HepG2 (cell line): ENCODE measurements at regions not wholly inside any gene's neighbourhood (a gene's known extent, or its start where the extent isn't known, plus 50 kb on each side); places are given as distances from the start of the nearest gene placed in this dataset.

Source experiments
- ATAC-seq: fragments of 200-7000 bp; cut with Tn5 transposase; 3 replicates; pipeline ENCODE4 v1.9.1; 2020; ENCODE audit warnings: mild to moderate bottlenecking, moderate library complexity
- BruUV-seq: library from RNA; stranded (reverse); fragments of 400-500 nt; replicated peaks from 2 replicates; lab custom pipeline; 2021; lab: Mats Ljungman, UMichigan
- CTCF ChIA-PET: fragments of 300-600 bp; formaldehyde crosslinking; extraction: SDS; loops from one replicate; lab custom pipeline; 2021; ENCODE audit warnings: low total read pairs, inconsistent platforms, low intra/inter-chr PET ratio; lab: Yijun Ruan, JAX
- POLR2A ChIA-PET: fragments of 350-600 bp; sonication (Branson Sonifier 250); formaldehyde crosslinking; loops from one replicate; lab custom pipeline; 2020; ENCODE audit warnings: antibody characterized with exemption, inconsistent platforms; lab: Yijun Ruan, JAX
- DNase-seq: peaks from one replicate; pipeline ENCODE4 v3.0.0-alpha.2; 2015; ENCODE audit warnings: low spot score
- FAIRE-seq: peaks from 3 replicates; lab custom pipeline; 2011; peaks lifted over from hg19 to GRCh38; lab: Jason Lieb, UNC
- H2AFZ ChIP-seq: one replicate; pipeline ENCODE4 v1.6.1; 2011; ENCODE audit warnings: low read length, inconsistent platforms
- H3K27ac ChIP-seq: fragments of 300-600 bp; 3 replicates; pipeline ENCODE4 v1.8.0; 2011; ENCODE audit warnings: mixed run types, mild to moderate bottlenecking, mixed read lengths, low read length, inconsistent platforms; ENCODE audit not compliant: insufficient read depth; ENCODE audit errors: extremely low read length
- H3K27me3 ChIP-seq, 2 experiments: fragments of 200-600 bp in 1 of 2; 2 replicates in 1 of 2; 3 replicates in 1 of 2; pipeline versions ENCODE4 v1.6.0 to v1.8.0; 2011; ENCODE audit warnings: low read length in 2 of 2, mild to moderate bottlenecking in 2 of 2, moderate library complexity in 2 of 2, inconsistent platforms in 1 of 2; ENCODE audit not compliant: insufficient read depth in 2 of 2, control insufficient read depth in 1 of 2
- H3K36me3 ChIP-seq, 2 experiments: fragments of 200-600 bp in 1 of 2; replicated peaks in 1 of 2; 2 replicates in 1 of 2; 3 replicates in 1 of 2; pipeline versions ENCODE4 v1.5.1 to v1.8.0; 2011; ENCODE audit warnings: low read length in 2 of 2, inconsistent platforms in 1 of 2; ENCODE audit not compliant: insufficient read depth in 2 of 2, control insufficient read depth in 1 of 2
- H3K4me1 ChIP-seq: 2 replicates; pipeline ENCODE4 v1.5.1; 2012; ENCODE audit warnings: low read length, inconsistent platforms; ENCODE audit not compliant: insufficient read depth
- H3K4me2 ChIP-seq: 2 replicates; pipeline ENCODE4 v1.6.0; 2011; ENCODE audit warnings: low read depth, low read length, inconsistent platforms
- H3K4me3 ChIP-seq, 3 experiments: fragments of 200-600 bp in 1 of 3; sonication (generic), shearing (Covaris generic) in 1 of 3; replicated peaks in 1 of 3; 2 replicates each; pipeline ENCODE4 v1.5.1; 2011 to 2016; ENCODE audit warnings: low read length in 3 of 3, inconsistent platforms in 2 of 3, low read depth in 2 of 3, mild to moderate bottlenecking in 2 of 3, control low read depth in 1 of 3, mixed read lengths in 1 of 3; ENCODE audit not compliant: insufficient read depth in 1 of 3
- H3K79me2 ChIP-seq: one replicate; pipeline ENCODE4 v1.6.1; 2011; ENCODE audit warnings: low read length, inconsistent platforms; ENCODE audit not compliant: insufficient read depth
- H3K9ac ChIP-seq: 2 replicates; pipeline ENCODE4 v1.6.0; 2011; ENCODE audit warnings: mild to moderate bottlenecking, low read depth, low read length, inconsistent platforms; ENCODE audit not compliant: insufficient read depth
- H3K9me3 ChIP-seq: 2 replicates; pipeline ENCODE4 v1.5.1; 2012; ENCODE audit warnings: mild to moderate bottlenecking, low read length
- H4K20me1 ChIP-seq: 2 replicates; pipeline ENCODE4 v1.6.0; 2011; ENCODE audit warnings: inconsistent platforms, mild to moderate bottlenecking, low read length, moderate library complexity; ENCODE audit not compliant: insufficient read depth
- CBX2 ChIP-seq, 2 experiments: fragments of 200-600 bp in 1 of 2; sonication (generic); formaldehyde crosslinking in 1 of 2; IDR thresholded peaks; 2 replicates each; pipeline versions ENCODE4 v1.7.0 to v1.8.1; 2018 to 2022; ENCODE audit warnings: low read depth in 2 of 2, low read length in 1 of 2, mild to moderate bottlenecking in 1 of 2, missing genetic modification reagents in 1 of 2
- ZNF383 ChIP-seq: sonication (generic); formaldehyde crosslinking; IDR thresholded peaks from 2 replicates; pipeline ENCODE4 v1.4.0; 2020; ENCODE audit warnings: missing genetic modification reagents, mild to moderate bottlenecking, borderline replicate concordance
- WGBS: methylation state at CpG from one replicate; pipeline ENCODE4 v1.1.6; 2017; ENCODE audit warnings: low lambda C conversion rate; 5-methylcytosine and 5-hydroxymethylcytosine counted together
- in situ Hi-C: cut with HindIII; loops from 2 replicates; pipeline ENCODE4 v1.10.0; 2017; ENCODE audit warnings: low pct_unique_long_range_greater_than_20kb; ENCODE audit not compliant: extremely low pct_ligation_motif_present
- intact Hi-C: fragments of 100-400 bp; cut with micrococcal nuclease; formaldehyde crosslinking; loops from one replicate; pipeline ENCODE4 v1.10.0; 2022; ENCODE audit not compliant: unreplicated experiment
- TF ChIP-seq, protein P1 (sequence below), 2 experiments: IDR thresholded peaks; 2 replicates each; pipeline ENCODE4 v1.6.1; 2011 to 2012; ENCODE audit warnings: low read length in 2 of 2, borderline replicate concordance in 1 of 2, low read depth in 1 of 2, mild to moderate bottlenecking in 1 of 2, moderate library complexity in 1 of 2
- TF ChIP-seq, protein P2 (sequence below): sonication (generic); formaldehyde crosslinking; IDR thresholded peaks from 2 replicates; pipeline ENCODE4 v1.4.0; 2020; ENCODE audit warnings: missing genetic modification reagents, mild to moderate bottlenecking, borderline replicate concordance

DNA sequence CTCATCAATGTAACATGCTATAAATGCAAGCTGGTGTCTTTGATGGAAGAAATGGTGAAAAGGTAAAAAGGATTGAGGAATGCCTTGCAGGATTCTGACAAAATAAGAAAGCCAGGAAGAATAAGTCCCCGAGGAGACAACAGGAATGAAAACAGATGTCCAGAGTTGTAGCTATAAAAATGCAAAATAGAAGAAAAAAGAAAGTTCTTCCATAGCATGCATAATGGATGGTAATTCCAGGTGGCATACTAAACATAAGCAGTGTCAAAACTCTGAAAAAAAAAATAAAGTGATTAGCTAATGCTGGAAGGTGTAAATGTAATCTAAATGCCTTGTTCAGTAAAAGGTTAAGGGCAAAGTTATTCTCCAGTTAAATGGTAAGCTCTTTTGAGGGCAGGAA lies 225.9 kb upstream of the CHST9 start:
- in situ Hi-C loops (no loop called here), intact Hi-C loops (no loop called here)
- H3K27ac ChIP-seq: no peak overlapping the region

More for the DNA sequence above, 225.9 kb upstream of the CHST9 start:
- no peak overlapping the region for H2AFZ ChIP-seq
- 0% methylated on average over 1 of the region's 1 CpG for WGBS
- no peaks in the 10 kb centered on the region for H3K9me3 ChIP-seq
- peaks cover 23% of the 10 kb centered on the region for H3K4me1 ChIP-seq
- H3K36me3 ChIP-seq: no peaks in the 10 kb centered on the region
- H4K20me1 ChIP-seq: no peaks in the 10 kb centered on the region
- ATAC-seq (no peak), DNase-seq (no peak), FAIRE-seq (no peak)
- ChIA-PET CTCF (no interaction called here), POLR2A (no interaction called here)
- TF ChIP-seq, protein P1, sequence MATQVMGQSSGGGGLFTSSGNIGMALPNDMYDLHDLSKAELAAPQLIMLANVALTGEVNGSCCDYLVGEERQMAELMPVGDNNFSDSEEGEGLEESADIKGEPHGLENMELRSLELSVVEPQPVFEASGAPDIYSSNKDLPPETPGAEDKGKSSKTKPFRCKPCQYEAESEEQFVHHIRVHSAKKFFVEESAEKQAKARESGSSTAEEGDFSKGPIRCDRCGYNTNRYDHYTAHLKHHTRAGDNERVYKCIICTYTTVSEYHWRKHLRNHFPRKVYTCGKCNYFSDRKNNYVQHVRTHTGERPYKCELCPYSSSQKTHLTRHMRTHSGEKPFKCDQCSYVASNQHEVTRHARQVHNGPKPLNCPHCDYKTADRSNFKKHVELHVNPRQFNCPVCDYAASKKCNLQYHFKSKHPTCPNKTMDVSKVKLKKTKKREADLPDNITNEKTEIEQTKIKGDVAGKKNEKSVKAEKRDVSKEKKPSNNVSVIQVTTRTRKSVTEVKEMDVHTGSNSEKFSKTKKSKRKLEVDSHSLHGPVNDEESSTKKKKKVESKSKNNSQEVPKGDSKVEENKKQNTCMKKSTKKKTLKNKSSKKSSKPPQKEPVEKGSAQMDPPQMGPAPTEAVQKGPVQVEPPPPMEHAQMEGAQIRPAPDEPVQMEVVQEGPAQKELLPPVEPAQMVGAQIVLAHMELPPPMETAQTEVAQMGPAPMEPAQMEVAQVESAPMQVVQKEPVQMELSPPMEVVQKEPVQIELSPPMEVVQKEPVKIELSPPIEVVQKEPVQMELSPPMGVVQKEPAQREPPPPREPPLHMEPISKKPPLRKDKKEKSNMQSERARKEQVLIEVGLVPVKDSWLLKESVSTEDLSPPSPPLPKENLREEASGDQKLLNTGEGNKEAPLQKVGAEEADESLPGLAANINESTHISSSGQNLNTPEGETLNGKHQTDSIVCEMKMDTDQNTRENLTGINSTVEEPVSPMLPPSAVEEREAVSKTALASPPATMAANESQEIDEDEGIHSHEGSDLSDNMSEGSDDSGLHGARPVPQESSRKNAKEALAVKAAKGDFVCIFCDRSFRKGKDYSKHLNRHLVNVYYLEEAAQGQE (IDR thresholded peaks at IDR 0.05; ENCODE audit: borderline replicate concordance in 1 of 2, low read depth in 1 of 2, low read length in 2 of 2): no peak
- TF ChIP-seq ZNF383 (no peak), CBX2 (IDR thresholded peaks at IDR 0.05; ENCODE audit: low read depth, low read length) (no peak), CBX2 (CRISPR knock-in tag; IDR thresholded peaks at IDR 0.05; ENCODE audit: low read depth) (no peak)
- TF ChIP-seq, protein P2, sequence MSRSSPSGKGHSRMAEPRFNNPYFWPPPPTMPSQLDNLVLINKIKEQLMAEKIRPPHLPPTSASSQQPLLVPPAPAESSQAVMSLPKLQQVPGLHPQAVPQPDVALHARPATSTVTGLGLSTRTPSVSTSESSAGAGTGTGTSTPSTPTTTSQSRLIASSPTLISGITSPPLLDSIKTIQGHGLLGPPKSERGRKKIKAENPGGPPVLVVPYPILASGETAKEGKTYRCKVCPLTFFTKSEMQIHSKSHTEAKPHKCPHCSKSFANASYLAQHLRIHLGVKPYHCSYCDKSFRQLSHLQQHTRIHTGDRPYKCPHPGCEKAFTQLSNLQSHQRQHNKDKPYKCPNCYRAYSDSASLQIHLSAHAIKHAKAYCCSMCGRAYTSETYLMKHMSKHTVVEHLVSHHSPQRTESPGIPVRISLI (CRISPR knock-in tag): no peak
- H3K79me2 ChIP-seq: no peaks in the 10 kb centered on the region
- H3K4me3 ChIP-seq: no peak overlapping the region
- H3K27me3 ChIP-seq: no peaks in the 10 kb centered on the region
- no peak overlapping the region for H3K9ac ChIP-seq
- no TSS peak for BruUV-seq
- H3K4me2 ChIP-seq: no peak overlapping the region
